SK-N-SH treated with all-trans-retinoic acid at 6 μM for 48 hours (cell line): ENCODE measurements at regions not wholly inside any gene's neighbourhood (a gene's known extent, or its start where the extent isn't known, plus 50 kb on each side); places are given as distances from the start of the nearest gene placed in this dataset.

ENCODE experiments used
- ATAC-seq: fragments of 200-7000 bp; cut with Tn5 transposase; 3 replicates; pipeline ENCODE4 v1.9.1; 2020; ENCODE audit warnings: mild to moderate bottlenecking, moderate library complexity
- ARNTL ChIP-seq: fragments of 450-650 bp; formaldehyde crosslinking; IDR thresholded peaks from 2 replicates; pipeline ENCODE4 v1.5.0; 2020; ENCODE audit warnings: low read depth, mild to moderate bottlenecking, moderate library complexity, borderline replicate concordance
- BACH2 ChIP-seq: fragments of 250-450 bp; sonication (Bioruptor Pico); IDR thresholded peaks from 2 replicates; pipeline ENCODE4 v1.9.0; 2021; ENCODE audit warnings: mild to moderate bottlenecking, borderline replicate concordance
- CREB5 ChIP-seq: fragments of 250-450 bp; sonication (Bioruptor Pico); IDR thresholded peaks from 2 replicates; pipeline ENCODE4 v1.5.1; 2020; ENCODE audit warnings: low read depth, mild to moderate bottlenecking, moderate library complexity
- CSRNP3 ChIP-seq: fragments of 250-450 bp; sonication (Bioruptor Pico); IDR thresholded peaks from 2 replicates; pipeline ENCODE4 v1.5.1; 2021; ENCODE audit warnings: mild to moderate bottlenecking, moderate library complexity
- ESRRG ChIP-seq: fragments of 250-450 bp; sonication (Bioruptor Pico); IDR thresholded peaks from 2 replicates; pipeline ENCODE4 v1.6.1; 2021; ENCODE audit warnings: mild to moderate bottlenecking
- GLIS3 ChIP-seq: fragments of 250-450 bp; sonication (Bioruptor Pico); IDR thresholded peaks from 2 replicates; pipeline ENCODE4 v1.5.0; 2020; ENCODE audit warnings: mild to moderate bottlenecking, moderate library complexity
- ISL1 ChIP-seq: fragments of 250-450 bp; sonication (Bioruptor Pico); IDR thresholded peaks from 2 replicates; pipeline ENCODE4 v2.1.2; 2022; ENCODE audit warnings: mild to moderate bottlenecking, moderate library complexity
- OSR1 ChIP-seq: fragments of 250-450 bp; sonication (Bioruptor Pico); IDR thresholded peaks from 2 replicates; pipeline ENCODE4 v1.8.0; 2022; ENCODE audit warnings: moderate library complexity, mild to moderate bottlenecking, inconsistent platforms
- PATZ1 ChIP-seq: fragments of 250-450 bp; sonication (Bioruptor Pico); IDR thresholded peaks from 2 replicates; pipeline ENCODE4 v1.8.0; 2020; ENCODE audit warnings: mild to moderate bottlenecking, moderate library complexity, borderline replicate concordance
- POU6F1 ChIP-seq: fragments of 250-450 bp; sonication (Bioruptor Pico); IDR thresholded peaks from 2 replicates; pipeline ENCODE4 v1.8.0; 2021; ENCODE audit warnings: low read depth, mild to moderate bottlenecking, moderate library complexity, borderline replicate concordance
- PPARA ChIP-seq: fragments of 250-450 bp; sonication (Bioruptor Pico); IDR thresholded peaks from 2 replicates; pipeline ENCODE4 v1.5.0; 2020; ENCODE audit warnings: mild to moderate bottlenecking, borderline replicate concordance
- RARB ChIP-seq: fragments of 250-450 bp; sonication (Bioruptor Pico); IDR thresholded peaks from 2 replicates; pipeline ENCODE4 v1.8.0; 2021; ENCODE audit warnings: mild to moderate bottlenecking, moderate library complexity
- SNAI2 ChIP-seq: fragments of 250-450 bp; sonication (Bioruptor Pico); IDR thresholded peaks from 2 replicates; pipeline ENCODE4 v1.5.0; 2020; ENCODE audit warnings: mild to moderate bottlenecking, moderate library complexity
- TCF4 ChIP-seq: fragments of 250-450 bp; sonication (Bioruptor Pico); IDR thresholded peaks from 2 replicates; pipeline ENCODE4 v1.8.0; 2021; ENCODE audit warnings: mild to moderate bottlenecking, moderate library complexity, borderline replicate concordance
- ZC3H10 ChIP-seq: fragments of 250-450 bp; sonication (Bioruptor Pico); IDR thresholded peaks from 2 replicates; pipeline ENCODE4 v1.5.1; 2021; ENCODE audit warnings: mild to moderate bottlenecking, moderate library complexity
- ZFP3 ChIP-seq: fragments of 250-450 bp; sonication (Bioruptor Pico); IDR thresholded peaks from 2 replicates; pipeline ENCODE4 v1.5.0; 2020; ENCODE audit warnings: mild to moderate bottlenecking, moderate library complexity
- ZFP30 ChIP-seq: fragments of 450-650 bp; formaldehyde crosslinking; IDR thresholded peaks from 2 replicates; pipeline ENCODE4 v1.5.0; 2022; ENCODE audit warnings: mild to moderate bottlenecking, moderate library complexity
- ZNF565 ChIP-seq: fragments of 450-650 bp; formaldehyde crosslinking; conservative IDR thresholded peaks from 2 replicates; pipeline ENCODE4 v1.5.0; 2020; ENCODE audit warnings: low read depth, mild to moderate bottlenecking, moderate library complexity
- ZNF70 ChIP-seq: fragments of 450-650 bp; formaldehyde crosslinking; IDR thresholded peaks from 2 replicates; pipeline ENCODE4 v1.5.0; 2020; ENCODE audit warnings: mild to moderate bottlenecking, moderate library complexity
- ZNF8 ChIP-seq: fragments of 450-650 bp; formaldehyde crosslinking; IDR thresholded peaks from 2 replicates; pipeline ENCODE4 v1.5.0; 2020; ENCODE audit warnings: mild to moderate bottlenecking, moderate library complexity

- TF ChIP-seq RARB (CRISPR knock-in tag) (no peak), ISL1 (peak; percentile 58)
- TF ChIP-seq, all 23 proteins: peak for 1
- no peak for ATAC-seq
Measured at GRCh38 chr21:28333578-28334075, 659.0 kb downstream of the LTN1 start.

GRCh38 chr21:28332796-28333195 is 659.9 kb downstream of the LTN1 start:
- ATAC-seq: no peak
- no peak for TF ChIP-seq RARB (CRISPR knock-in tag)
- TF ChIP-seq OSR1 (CRISPR knock-in tag): no peak
- TF ChIP-seq GLIS3 (CRISPR knock-in tag): no peak
- TF ChIP-seq CREB5 (CRISPR knock-in tag): no peak
- TF ChIP-seq, all 23 proteins: peak for 0

GRCh38 chr21:28325618-28326017 is 667.1 kb downstream of the LTN1 start:
- TF ChIP-seq TCF4 (CRISPR knock-in tag) (no peak), ISL1 (no peak), POU6F1 (CRISPR knock-in tag) (no peak), BACH2 (CRISPR knock-in tag) (no peak), PATZ1 (CRISPR knock-in tag) (no peak), CSRNP3 (no peak), ARNTL (CRISPR knock-in tag) (no peak), ZFP30 (no peak), ZC3H10 (CRISPR knock-in tag) (no peak), PPARA (CRISPR knock-in tag) (no peak), ZNF565 (CRISPR knock-in tag) (no peak)
- ATAC-seq: no peak

GRCh38 chr21:28324690-28325089 is 668.0 kb downstream of the LTN1 start:
- no peak for ATAC-seq
- TF ChIP-seq POU6F1 (CRISPR knock-in tag): no peak
- TF ChIP-seq CREB5 (CRISPR knock-in tag): no peak
- TF ChIP-seq ARNTL (CRISPR knock-in tag): no peak
- no peak for TF ChIP-seq PPARA (CRISPR knock-in tag)
- TF ChIP-seq SNAI2 (CRISPR knock-in tag): no peak
- no peak for TF ChIP-seq GLIS3 (CRISPR knock-in tag)
- TF ChIP-seq ZFP3 (CRISPR knock-in tag): no peak
- no peak for TF ChIP-seq ZNF70 (CRISPR knock-in tag)
- TF ChIP-seq ESRRG (CRISPR knock-in tag): no peak
- TF ChIP-seq BACH2 (CRISPR knock-in tag): no peak
- no peak for TF ChIP-seq ZNF8 (CRISPR knock-in tag)
- no peak for TF ChIP-seq ISL1
